CD14-positive monocyte (primary cell): ENCODE measurements at regions not wholly inside any gene's neighbourhood (a gene's known extent, or its start where the extent isn't known, plus 50 kb on each side); places are given as distances from the start of the nearest gene placed in this dataset.

ENCODE experiments used
- DNase-seq, 3 donors: peaks; one replicate each; pipeline ENCODE4 v3.0.0-alpha.2; 2011 to 2022
- H2AFZ ChIP-seq: 2 replicates; pipeline ENCODE4 v1.6.0; 2012; ENCODE audit warnings: mild to moderate bottlenecking, low read depth, low read length, inconsistent platforms; ENCODE audit not compliant: insufficient read depth, poor library complexity, severe bottlenecking
- H3K27ac ChIP-seq, 2 donors: 1 replicate in 1 of 2; 2 replicates in 1 of 2; pipeline ENCODE4 v1.5.1; 2012 to 2013; ENCODE audit warnings: low read length in 2 of 2, control low read depth in 1 of 2, inconsistent platforms in 1 of 2, low read depth in 1 of 2, mild to moderate bottlenecking in 1 of 2
- H3K27me3 ChIP-seq, 2 donors: one replicate each; pipeline versions ENCODE4 v1.6.0 to v1.6.1; 2011 to 2013; ENCODE audit warnings: low read length in 2 of 2; ENCODE audit not compliant: control insufficient read depth in 2 of 2, insufficient read depth in 2 of 2
- H3K36me3 ChIP-seq, 2 donors: replicated peaks in 1 of 2; 1 replicate in 1 of 2; 2 replicates in 1 of 2; pipeline versions ENCODE4 v1.5.1 to v1.6.1; 2012 to 2013; ENCODE audit warnings: low read length in 2 of 2, control low read depth in 1 of 2, inconsistent platforms in 1 of 2, mild to moderate bottlenecking in 1 of 2; ENCODE audit not compliant: insufficient read depth in 2 of 2, control insufficient read depth in 1 of 2
- H3K4me1 ChIP-seq, 2 donors: 1 replicate in 1 of 2; 2 replicates in 1 of 2; pipeline versions ENCODE4 v1.5.1 to v1.6.1; 2012 to 2013; ENCODE audit warnings: low read length in 2 of 2, control low read depth in 1 of 2, inconsistent platforms in 1 of 2, mild to moderate bottlenecking in 1 of 2, moderate library complexity in 1 of 2; ENCODE audit not compliant: insufficient read depth in 2 of 2, control insufficient read depth in 1 of 2
- H3K4me2 ChIP-seq: replicated peaks from 2 replicates; pipeline ENCODE3; 2012; ENCODE audit warnings: low read length, moderate library complexity, mild to moderate bottlenecking; ENCODE audit not compliant: poor library complexity, severe bottlenecking; ENCODE audit errors: extremely low read depth
- H3K4me3 ChIP-seq, 3 experiments: fragments of 200-600 bp in 1 of 3; sonication (generic) in 1 of 3; replicated peaks in 1 of 3; 1 replicate in 2 of 3; 2 replicates in 1 of 3; pipeline ENCODE4 v1.5.1; 2011 to 2013; ENCODE audit warnings: low read length in 3 of 3, mild to moderate bottlenecking in 3 of 3, control low read depth in 2 of 3, low read depth in 2 of 3, inconsistent platforms in 1 of 3, moderate library complexity in 1 of 3
- H3K79me2 ChIP-seq: 2 replicates; pipeline ENCODE4 v1.6.0; 2012; ENCODE audit warnings: mild to moderate bottlenecking, control low read depth, inconsistent platforms, low read length, moderate library complexity; ENCODE audit not compliant: insufficient read depth
- H3K9ac ChIP-seq: 2 replicates; pipeline ENCODE4 v1.6.0; 2017; ENCODE audit warnings: low read length, mild to moderate bottlenecking; ENCODE audit not compliant: insufficient read depth, poor library complexity, severe bottlenecking
- H3K9me3 ChIP-seq, 2 donors: replicated peaks in 1 of 2; 1 replicate in 1 of 2; 2 replicates in 1 of 2; pipeline versions ENCODE4 v1.5.1 to v1.6.1; 2012 to 2013; ENCODE audit warnings: low read length in 2 of 2, control low read depth in 1 of 2; ENCODE audit not compliant: control insufficient read depth in 1 of 2, insufficient read depth in 1 of 2
- H4K20me1 ChIP-seq: 2 replicates; pipeline ENCODE4 v1.6.0; 2012; ENCODE audit warnings: mild to moderate bottlenecking, low read length, control low read depth, moderate library complexity; ENCODE audit not compliant: insufficient read depth
- H3K27ac Mint-ChIP-seq, 7 donors: one replicate each; pipeline ENCODE4 v1.8.0; 2020; ENCODE audit warnings: mild to moderate bottlenecking in 7 of 7, mixed read lengths in 7 of 7, moderate library complexity in 6 of 7, inconsistent platforms in 2 of 7
- H3K27me3 Mint-ChIP-seq, 3 donors: one replicate each; pipeline ENCODE4 v1.8.0; 2021 to 2022; ENCODE audit warnings: low read depth in 3 of 3, mild to moderate bottlenecking in 3 of 3, mixed read lengths in 3 of 3, moderate library complexity in 3 of 3, inconsistent platforms in 1 of 3
- H3K36me3 Mint-ChIP-seq, 2 donors: one replicate each; pipeline ENCODE4 v1.8.0; 2020; ENCODE audit warnings: mixed read lengths in 2 of 2, inconsistent platforms in 1 of 2, mild to moderate bottlenecking in 1 of 2
- H3K4me1 Mint-ChIP-seq: one replicate; pipeline ENCODE4 v1.8.0; 2020; ENCODE audit warnings: mild to moderate bottlenecking, mixed read lengths
- H3K4me3 Mint-ChIP-seq, 2 donors: one replicate each; pipeline ENCODE4 v1.8.0; 2020; ENCODE audit warnings: mild to moderate bottlenecking in 2 of 2, mixed read lengths in 2 of 2, moderate library complexity in 1 of 2
- H3K9me3 Mint-ChIP-seq, 7 donors: one replicate each; pipeline ENCODE4 v1.8.0; 2020 to 2022; ENCODE audit warnings: mixed read lengths in 7 of 7, mild to moderate bottlenecking in 6 of 7, moderate library complexity in 6 of 7, inconsistent platforms in 2 of 7
- WGBS: methylation state at CpG from one replicate; pipeline ENCODE4 v1.1.5; 2013; ENCODE audit warnings: missing lambda C conversion rate; ENCODE audit not compliant: insufficient coverage; 5-methylcytosine and 5-hydroxymethylcytosine counted together
- intact Hi-C, 2 donors: fragments of 100-400 bp; cut with micrococcal nuclease; formaldehyde crosslinking; loops; one replicate each; pipeline versions ENCODE4 v1.15.0 to v1.15.1; 2023
- TF ChIP-seq, protein P1 (sequence below): fragments of 200-600 bp; IDR thresholded peaks from one replicate; pipeline ENCODE4 v1.8.0; 2022; ENCODE audit warnings: antibody characterized with exemption, mild to moderate bottlenecking

DNA sequence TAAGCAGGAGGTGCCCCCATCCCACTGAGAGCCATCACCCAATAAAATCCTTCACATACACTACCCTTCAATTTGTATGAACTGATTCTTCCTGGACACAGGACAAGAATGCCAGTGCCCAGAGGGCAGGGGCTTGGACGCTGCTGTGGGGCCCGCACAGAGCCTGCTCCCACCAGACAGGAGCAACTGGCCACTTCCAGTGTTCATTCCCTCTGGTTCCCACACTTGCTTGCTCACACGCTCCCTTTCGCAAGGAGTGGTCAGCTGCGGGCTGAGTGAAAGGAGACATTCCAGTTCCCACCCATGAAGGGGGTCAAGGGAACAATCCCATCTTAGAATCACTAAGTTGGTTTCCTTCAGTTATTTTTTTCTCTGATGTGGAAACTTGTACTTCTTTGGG, 314.5 kb upstream of the ACO1 start:
- H3K27ac ChIP-seq, result no peak overlapping the region
- H4K20me1 ChIP-seq, result no peaks in the 10 kb centered on the region
- Mint-ChIP-seq H3K9me3 (peaks cover 0 to 7% (median 0%) of the 10 kb centered on the region in 7 donors), H3K4me1 (no peaks in the 10 kb centered on the region), H3K27me3 (peaks cover 1 to 4% (median 2%) of the 10 kb centered on the region in 3 donors), H3K36me3 (no peaks in the 10 kb centered on the region), H3K27ac (no peak overlapping the region), H3K4me3 (no peak overlapping the region)
- H3K4me1 ChIP-seq, result no peaks in the 10 kb centered on the region
- H3K36me3 ChIP-seq, result no peaks in the 10 kb centered on the region
- TF ChIP-seq, protein P1, sequence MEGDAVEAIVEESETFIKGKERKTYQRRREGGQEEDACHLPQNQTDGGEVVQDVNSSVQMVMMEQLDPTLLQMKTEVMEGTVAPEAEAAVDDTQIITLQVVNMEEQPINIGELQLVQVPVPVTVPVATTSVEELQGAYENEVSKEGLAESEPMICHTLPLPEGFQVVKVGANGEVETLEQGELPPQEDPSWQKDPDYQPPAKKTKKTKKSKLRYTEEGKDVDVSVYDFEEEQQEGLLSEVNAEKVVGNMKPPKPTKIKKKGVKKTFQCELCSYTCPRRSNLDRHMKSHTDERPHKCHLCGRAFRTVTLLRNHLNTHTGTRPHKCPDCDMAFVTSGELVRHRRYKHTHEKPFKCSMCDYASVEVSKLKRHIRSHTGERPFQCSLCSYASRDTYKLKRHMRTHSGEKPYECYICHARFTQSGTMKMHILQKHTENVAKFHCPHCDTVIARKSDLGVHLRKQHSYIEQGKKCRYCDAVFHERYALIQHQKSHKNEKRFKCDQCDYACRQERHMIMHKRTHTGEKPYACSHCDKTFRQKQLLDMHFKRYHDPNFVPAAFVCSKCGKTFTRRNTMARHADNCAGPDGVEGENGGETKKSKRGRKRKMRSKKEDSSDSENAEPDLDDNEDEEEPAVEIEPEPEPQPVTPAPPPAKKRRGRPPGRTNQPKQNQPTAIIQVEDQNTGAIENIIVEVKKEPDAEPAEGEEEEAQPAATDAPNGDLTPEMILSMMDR, result no peak
- H2AFZ ChIP-seq, result no peak overlapping the region
- DNase-seq, result no peak
- intact Hi-C loops, result no loop called here
- H3K4me2 ChIP-seq, result no peak overlapping the region
- no peaks in the 10 kb centered on the region for H3K79me2 ChIP-seq
- H3K9me3 ChIP-seq, result no peaks in the 10 kb centered on the region
- no peak overlapping the region for H3K4me3 ChIP-seq
- no peak overlapping the region for H3K9ac ChIP-seq
- 89% methylated on average over 4 of the region's 5 CpGs for WGBS
- no peaks in the 10 kb centered on the region for H3K27me3 ChIP-seq

- Mint-ChIP-seq H3K4me1 (no peaks in the 10 kb centered on the region), H3K4me3 (no peak overlapping the region), H3K36me3 (no peaks in the 10 kb centered on the region), H3K27me3 (peaks cover 0 to 1% (median 0%) of the 10 kb centered on the region in 3 donors), H3K9me3 (peaks cover 0 to 4% (median 0%) of the 10 kb centered on the region in 7 donors), H3K27ac (no peak overlapping the region)
- TF ChIP-seq, protein P1, result no peak
- H3K79me2 ChIP-seq, result no peaks in the 10 kb centered on the region
- H3K4me3 ChIP-seq, result no peak overlapping the region
- intact Hi-C loops, result no loop called here
- H3K27me3 ChIP-seq, result no peaks in the 10 kb centered on the region
- no CpG with 5 or more reads among the region's 2 CpGs for WGBS
- no peak overlapping the region for H3K27ac ChIP-seq
- no peak overlapping the region for H3K4me2 ChIP-seq
- DNase-seq, result no peak
- no peak overlapping the region for H2AFZ ChIP-seq
- H3K36me3 ChIP-seq, result no peaks in the 10 kb centered on the region
- no peak overlapping the region for H3K9ac ChIP-seq
- no peaks in the 10 kb centered on the region for H3K4me1 ChIP-seq
- no peaks in the 10 kb centered on the region for H4K20me1 ChIP-seq
- no peaks in the 10 kb centered on the region for H3K9me3 ChIP-seq
Measured at GRCh38 chr9:32072570-32072969, 311.9 kb upstream of the ACO1 start.
